IMR-90 (cell line): ENCODE measurements at regions not wholly inside any gene's neighbourhood (a gene's known extent, or its start where the extent isn't known, plus 50 kb on each side); places are given as distances from the start of the nearest gene placed in this dataset.

ENCODE experiments used
- CHD1 ChIP-seq: IDR thresholded peaks from 2 replicates; pipeline ENCODE4 v1.6.1; 2012; ENCODE audit warnings: low read depth, low read length, improper control_type of control experiment
- FOS ChIP-seq: fragments of 150-350 bp; IDR thresholded peaks from 2 replicates; pipeline ENCODE4 v1.6.1; 2016; ENCODE audit warnings: low read depth, low read length
- MAZ ChIP-seq: IDR thresholded peaks from 2 replicates; pipeline ENCODE4 v1.6.1; 2012; ENCODE audit warnings: low read depth, mild to moderate bottlenecking, low read length, improper control_type of control experiment, moderate library complexity, borderline replicate concordance
- MXI1 ChIP-seq: IDR thresholded peaks from 2 replicates; pipeline ENCODE4 v1.6.1; 2012; ENCODE audit warnings: low read depth, mild to moderate bottlenecking, low read length, moderate library complexity, borderline replicate concordance
- POLR2A ChIP-seq: IDR thresholded peaks from 2 replicates; pipeline ENCODE4 v1.6.1; 2012; ENCODE audit warnings: mild to moderate bottlenecking, low read depth, low read length
- RAD21 ChIP-seq: IDR thresholded peaks from 2 replicates; pipeline ENCODE4 v1.6.1; 2012; ENCODE audit warnings: low read length, improper control_type of control experiment
- RCOR1 ChIP-seq: IDR thresholded peaks from 2 replicates; pipeline ENCODE4 v1.6.1; 2012; ENCODE audit warnings: mild to moderate bottlenecking, low read length, improper control_type of control experiment; ENCODE audit not compliant: insufficient replicate concordance
- SMC3 ChIP-seq: fragments of 150-350 bp; IDR thresholded peaks from 2 replicates; pipeline ENCODE4 v1.6.1; 2016; ENCODE audit warnings: low read depth, mild to moderate bottlenecking, antibody characterized with exemption, low read length, moderate library complexity
- TF ChIP-seq, protein P1 (sequence below): conservative IDR thresholded peaks from 2 replicates; pipeline ENCODE4 v1.5.1; 2012; ENCODE audit warnings: mild to moderate bottlenecking, low read depth, low read length, improper control_type of control experiment
- TF ChIP-seq, protein P2 (sequence below): fragments of 150-350 bp; IDR thresholded peaks from 2 replicates; pipeline ENCODE4 v1.6.1; 2017; ENCODE audit warnings: mild to moderate bottlenecking, antibody characterized with exemption, low read length, low read depth
- TF ChIP-seq, protein P3 (sequence below): fragments of 150-350 bp; IDR thresholded peaks from 2 replicates; pipeline ENCODE4 v1.6.1; 2016; ENCODE audit warnings: low read depth, mild to moderate bottlenecking, low read length, moderate library complexity, borderline replicate concordance

DNA sequence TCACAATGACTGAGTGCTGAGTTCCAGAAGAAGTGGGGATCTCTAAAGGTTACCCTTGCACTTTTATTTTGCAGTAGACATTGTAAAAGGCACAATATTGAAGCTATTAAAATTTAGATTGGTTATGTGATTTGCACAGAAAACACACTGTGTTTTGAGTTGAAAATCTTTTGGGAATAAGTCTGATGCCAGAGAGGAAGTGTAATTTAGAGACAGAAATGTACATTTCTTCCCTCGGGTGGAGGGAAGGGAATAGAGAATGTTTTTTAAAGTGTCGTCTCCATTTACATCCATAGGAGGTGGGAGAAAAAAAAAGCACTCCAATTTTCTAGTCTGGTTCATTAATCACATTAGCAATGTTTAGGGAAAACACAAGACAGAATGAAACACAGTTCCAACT, 465.8 kb downstream of the OLFM4 start:
- TF ChIP-seq, protein P1, sequence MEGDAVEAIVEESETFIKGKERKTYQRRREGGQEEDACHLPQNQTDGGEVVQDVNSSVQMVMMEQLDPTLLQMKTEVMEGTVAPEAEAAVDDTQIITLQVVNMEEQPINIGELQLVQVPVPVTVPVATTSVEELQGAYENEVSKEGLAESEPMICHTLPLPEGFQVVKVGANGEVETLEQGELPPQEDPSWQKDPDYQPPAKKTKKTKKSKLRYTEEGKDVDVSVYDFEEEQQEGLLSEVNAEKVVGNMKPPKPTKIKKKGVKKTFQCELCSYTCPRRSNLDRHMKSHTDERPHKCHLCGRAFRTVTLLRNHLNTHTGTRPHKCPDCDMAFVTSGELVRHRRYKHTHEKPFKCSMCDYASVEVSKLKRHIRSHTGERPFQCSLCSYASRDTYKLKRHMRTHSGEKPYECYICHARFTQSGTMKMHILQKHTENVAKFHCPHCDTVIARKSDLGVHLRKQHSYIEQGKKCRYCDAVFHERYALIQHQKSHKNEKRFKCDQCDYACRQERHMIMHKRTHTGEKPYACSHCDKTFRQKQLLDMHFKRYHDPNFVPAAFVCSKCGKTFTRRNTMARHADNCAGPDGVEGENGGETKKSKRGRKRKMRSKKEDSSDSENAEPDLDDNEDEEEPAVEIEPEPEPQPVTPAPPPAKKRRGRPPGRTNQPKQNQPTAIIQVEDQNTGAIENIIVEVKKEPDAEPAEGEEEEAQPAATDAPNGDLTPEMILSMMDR, result no peak
- TF ChIP-seq POLR2A (no peak), RAD21 (no peak), SMC3 (no peak), FOS (no peak), RCOR1 (no peak), CHD1 (no peak), MAZ (no peak), MXI1 (no peak)
- TF ChIP-seq, protein P2, sequence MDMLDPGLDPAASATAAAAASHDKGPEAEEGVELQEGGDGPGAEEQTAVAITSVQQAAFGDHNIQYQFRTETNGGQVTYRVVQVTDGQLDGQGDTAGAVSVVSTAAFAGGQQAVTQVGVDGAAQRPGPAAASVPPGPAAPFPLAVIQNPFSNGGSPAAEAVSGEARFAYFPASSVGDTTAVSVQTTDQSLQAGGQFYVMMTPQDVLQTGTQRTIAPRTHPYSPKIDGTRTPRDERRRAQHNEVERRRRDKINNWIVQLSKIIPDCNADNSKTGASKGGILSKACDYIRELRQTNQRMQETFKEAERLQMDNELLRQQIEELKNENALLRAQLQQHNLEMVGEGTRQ, result no peak
- TF ChIP-seq, protein P3, sequence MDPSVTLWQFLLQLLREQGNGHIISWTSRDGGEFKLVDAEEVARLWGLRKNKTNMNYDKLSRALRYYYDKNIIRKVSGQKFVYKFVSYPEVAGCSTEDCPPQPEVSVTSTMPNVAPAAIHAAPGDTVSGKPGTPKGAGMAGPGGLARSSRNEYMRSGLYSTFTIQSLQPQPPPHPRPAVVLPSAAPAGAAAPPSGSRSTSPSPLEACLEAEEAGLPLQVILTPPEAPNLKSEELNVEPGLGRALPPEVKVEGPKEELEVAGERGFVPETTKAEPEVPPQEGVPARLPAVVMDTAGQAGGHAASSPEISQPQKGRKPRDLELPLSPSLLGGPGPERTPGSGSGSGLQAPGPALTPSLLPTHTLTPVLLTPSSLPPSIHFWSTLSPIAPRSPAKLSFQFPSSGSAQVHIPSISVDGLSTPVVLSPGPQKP, result no peak
